ENCODE measurements at regions not wholly inside any gene's neighbourhood (a gene's known extent, or its start where the extent isn't known, plus 50 kb on each side); places are given as distances from the start of the nearest gene placed in this dataset.

GRCh38 chr2:199707593-199708185, 143.3 kb downstream of the FTCDNL1 start:
- DNase-seq (ENCODE audit: low read depth in 2 of 2) = no peak

GRCh38 chr2:199705538-199705937, 145.5 kb downstream of the FTCDNL1 start:
- no peak for DNase-seq (ENCODE audit: low read depth in 2 of 2)

DNA sequence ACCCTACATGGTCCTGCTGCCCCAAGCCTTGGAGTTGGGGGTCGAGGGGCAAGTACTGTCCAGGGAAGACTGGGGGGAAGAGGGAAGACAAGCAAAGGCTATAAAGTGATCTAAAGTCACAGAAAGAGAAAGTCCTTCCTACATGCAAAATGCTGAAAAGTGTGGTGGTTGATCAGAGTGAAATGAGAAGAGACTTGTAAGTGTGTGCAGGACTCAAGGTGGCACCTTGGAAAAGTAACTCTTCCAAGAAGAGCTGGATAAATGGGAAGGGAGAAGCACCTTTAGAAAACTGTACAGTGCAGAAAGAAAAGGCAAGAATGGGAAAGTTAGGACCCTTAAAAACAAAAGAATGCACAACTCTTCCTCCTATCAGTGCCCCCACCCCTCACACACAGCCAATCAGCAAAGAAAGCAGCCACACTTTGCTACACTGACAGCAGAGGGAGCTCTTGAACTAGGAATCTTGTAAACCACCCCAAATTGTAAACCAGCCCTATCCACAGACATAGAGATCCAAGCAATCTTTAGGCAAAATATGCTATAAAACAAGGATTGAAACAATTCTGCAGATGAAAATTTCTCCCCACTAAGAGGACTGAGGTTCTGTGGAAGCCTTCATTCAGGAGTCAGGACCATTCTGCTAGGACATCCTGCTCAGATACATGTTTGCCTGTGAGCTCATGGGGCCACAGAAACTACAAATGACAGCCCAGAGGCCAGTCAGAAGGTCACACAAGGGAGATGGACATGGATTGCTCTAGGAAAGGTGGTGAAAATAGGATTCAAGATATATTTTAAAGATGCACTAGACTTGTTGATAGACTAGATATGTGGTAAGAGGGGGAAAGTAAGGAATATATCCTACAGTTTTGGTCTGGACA, 146.4 kb downstream of the FTCDNL1 start:
- no peak for DNase-seq (ENCODE audit: low read depth in 2 of 2)

- no peak for DNase-seq (ENCODE audit: low read depth in 2 of 2)
Measured at GRCh38 chr2:199703199-199703598, 147.8 kb downstream of the FTCDNL1 start.

DNA sequence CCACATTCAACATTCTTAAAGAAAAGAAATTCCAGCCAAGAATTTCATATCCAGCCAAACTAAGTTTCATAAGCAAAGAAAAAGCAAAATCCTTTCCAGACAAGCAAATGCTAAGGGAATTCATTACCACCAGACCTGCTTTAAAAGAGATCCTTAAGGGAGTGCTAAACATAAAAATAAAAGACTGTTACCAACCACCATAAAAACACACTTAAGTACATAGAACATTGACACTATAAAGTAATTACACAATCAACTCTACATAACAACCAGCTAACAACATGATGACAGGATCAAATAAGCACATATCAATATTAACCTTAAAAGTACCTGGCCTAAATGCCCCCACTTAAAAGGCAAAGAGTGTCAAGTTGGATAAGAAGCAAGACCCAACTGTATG, 153.5 kb downstream of the FTCDNL1 start:
- DNase-seq (ENCODE audit: low read depth in 2 of 2) = no peak

DNA sequence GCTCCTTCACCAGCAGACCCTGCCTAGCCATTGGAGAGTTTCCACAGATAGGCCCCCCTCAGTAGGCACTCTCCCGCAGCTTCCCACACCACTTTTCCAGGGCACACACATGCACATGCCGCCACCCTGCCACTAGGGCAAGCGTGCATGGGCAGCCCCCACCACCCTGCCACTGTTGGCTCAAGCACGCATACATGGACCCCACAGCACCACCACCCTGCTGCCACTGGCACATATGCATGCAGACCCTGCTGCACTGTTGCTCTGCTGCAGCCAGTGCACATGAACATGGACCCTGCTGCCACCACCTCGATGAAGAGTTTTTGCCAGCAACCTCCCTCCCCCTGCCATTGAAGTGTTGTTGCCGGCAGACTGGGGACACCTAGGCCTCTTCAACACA, 154.9 kb downstream of the FTCDNL1 start:
- no peak for DNase-seq (ENCODE audit: low read depth in 2 of 2)

DNA sequence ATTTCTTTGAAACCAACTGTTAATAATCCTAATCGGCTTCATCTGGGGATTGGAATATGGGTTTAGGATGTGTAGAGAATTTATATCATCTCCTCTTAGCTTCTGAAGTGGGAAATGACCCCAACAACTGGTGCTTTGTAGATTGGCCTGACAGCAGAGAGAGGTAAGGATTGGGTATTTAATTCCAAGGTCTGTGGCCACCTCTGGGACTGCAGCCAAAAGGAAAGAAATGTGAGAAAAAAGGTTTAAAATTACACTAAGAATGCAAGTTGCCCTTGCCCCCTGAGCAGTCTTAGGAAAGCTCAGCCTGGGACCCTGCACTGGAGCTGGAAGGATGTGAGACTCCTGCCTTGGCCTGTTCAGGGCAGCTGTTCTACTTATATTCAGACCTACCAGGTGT, 157.1 kb downstream of the FTCDNL1 start:
- no peak for DNase-seq (ENCODE audit: low read depth in 2 of 2)

GRCh38 chr2:199692489-199692888, 158.5 kb downstream of the FTCDNL1 start:
- DNase-seq (ENCODE audit: low read depth in 2 of 2) = no peak

GRCh38 chr2:199690225-199690624, 160.8 kb downstream of the FTCDNL1 start:
- DNase-seq (ENCODE audit: low read depth in 2 of 2) = no peak

- DNase-seq (ENCODE audit: low read depth in 2 of 2) = no peak
Measured at GRCh38 chr2:199685669-199686068, 165.3 kb downstream of the FTCDNL1 start.

DNA sequence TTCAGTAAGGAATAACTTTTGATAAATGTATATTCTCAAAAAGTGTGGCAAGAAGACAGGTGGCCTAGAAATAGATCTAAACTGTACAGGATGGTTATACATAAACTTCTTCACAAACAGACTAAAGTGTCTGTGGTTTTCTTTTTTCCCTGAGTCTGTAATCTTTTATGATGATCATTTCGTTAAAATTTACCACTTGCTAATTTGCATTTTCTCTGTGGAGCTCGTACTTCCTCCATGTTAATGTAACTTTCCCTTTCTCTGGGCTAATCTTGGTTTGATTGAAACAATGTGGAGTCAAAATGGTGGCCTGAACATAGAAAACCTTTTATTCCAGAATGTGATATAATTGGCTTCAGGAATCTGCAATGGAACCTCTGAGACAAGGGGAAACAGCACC, 166.2 kb downstream of the FTCDNL1 start:
- no peak for DNase-seq (ENCODE audit: low read depth in 2 of 2)

- DNase-seq (ENCODE audit: low read depth in 2 of 2) = no peak
Measured at GRCh38 chr2:199684168-199684567, 166.8 kb downstream of the FTCDNL1 start.

DNA sequence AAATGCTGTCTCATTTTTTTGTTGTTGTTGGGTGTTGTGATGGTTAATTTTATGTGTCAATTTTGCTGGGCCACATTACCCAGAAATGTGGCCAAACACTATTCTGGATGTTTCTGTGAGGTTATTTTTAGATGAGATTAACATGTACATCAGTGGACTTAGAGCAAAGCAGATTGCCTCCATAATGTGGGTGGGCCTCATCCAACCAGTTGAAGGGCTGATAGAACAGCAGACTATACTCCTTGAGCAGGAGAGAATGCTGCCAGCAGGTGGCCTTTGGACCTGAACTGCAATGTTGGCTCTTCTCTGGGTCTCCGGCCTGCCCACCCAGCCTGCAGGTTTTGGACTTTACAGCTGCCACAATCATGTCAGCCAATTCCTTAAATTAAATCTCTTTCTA, 169.0 kb downstream of the FTCDNL1 start:
- DNase-seq (ENCODE audit: low read depth in 2 of 2) = no peak

- no peak for DNase-seq (ENCODE audit: low read depth in 2 of 2)
Measured at GRCh38 chr2:199680482-199680881, 170.5 kb downstream of the FTCDNL1 start.

DNA sequence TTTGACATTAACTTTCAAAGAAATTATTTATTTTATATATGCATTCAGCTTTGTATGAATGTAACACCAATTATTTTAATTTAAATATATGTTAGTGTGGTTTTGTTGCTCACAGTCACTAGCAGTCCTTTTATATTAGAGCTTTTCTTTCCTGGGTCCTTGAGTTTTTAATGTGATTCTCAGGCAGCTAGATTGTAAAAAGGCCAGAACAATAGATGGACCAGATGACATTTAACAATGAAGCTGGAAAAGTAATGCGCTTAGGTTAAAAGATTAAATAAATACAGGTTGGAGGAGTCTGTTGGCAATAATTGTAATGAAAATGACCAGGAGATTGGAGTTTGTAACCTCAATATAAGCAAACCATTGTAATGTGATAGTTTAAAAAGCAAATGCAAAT, 171.1 kb downstream of the FTCDNL1 start:
- DNase-seq (ENCODE audit: low read depth in 2 of 2) = no peak

GRCh38 chr2:199677881-199678280, 173.1 kb downstream of the FTCDNL1 start:
- DNase-seq (ENCODE audit: low read depth in 2 of 2) = no peak

DNA sequence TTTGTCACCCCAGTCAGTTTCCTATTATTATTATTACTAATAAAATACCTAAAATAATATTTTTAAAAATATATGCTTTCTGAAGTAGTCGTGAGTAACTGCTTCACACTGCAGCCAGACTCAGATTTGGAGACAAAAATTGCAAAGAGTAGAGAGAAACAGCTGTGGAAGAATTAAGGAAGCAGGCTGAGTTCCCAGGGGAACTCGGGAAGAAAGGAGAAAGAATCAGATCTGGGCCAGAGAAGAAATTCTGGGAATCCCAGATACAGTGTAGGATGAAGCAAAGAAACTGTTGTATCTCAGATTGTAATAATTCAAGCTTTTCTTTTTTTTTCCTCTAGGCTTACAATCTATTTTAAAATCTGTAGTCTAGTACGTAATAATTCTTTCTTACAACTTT, 182.3 kb downstream of the FTCDNL1 start:
- no peak for DNase-seq (ENCODE audit: low read depth in 2 of 2)

DNA sequence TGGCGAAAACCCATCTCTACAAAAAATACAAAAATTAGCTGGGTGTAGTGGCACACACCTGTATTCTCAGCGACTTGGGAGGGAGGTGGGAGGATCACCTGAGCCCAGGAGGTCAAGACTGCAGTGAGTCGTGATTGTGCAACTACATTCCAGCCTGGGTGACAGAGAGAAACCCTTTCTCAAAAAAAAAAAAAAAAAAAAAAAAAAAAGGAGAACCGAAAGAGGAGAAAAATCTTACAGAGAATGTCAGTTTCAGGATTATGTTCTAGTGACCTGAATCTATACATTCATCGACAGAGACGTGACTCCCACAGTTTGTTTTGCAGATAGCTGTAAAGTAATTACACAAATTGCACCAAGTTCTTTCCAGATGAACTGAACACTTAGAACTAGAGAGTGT, 187.8 kb downstream of the FTCDNL1 start:
- DNase-seq (ENCODE audit: low read depth in 2 of 2) = no peak

- no peak for DNase-seq (ENCODE audit: low read depth in 2 of 2)
Measured at GRCh38 chr2:199662255-199662654, 188.7 kb downstream of the FTCDNL1 start.

DNA sequence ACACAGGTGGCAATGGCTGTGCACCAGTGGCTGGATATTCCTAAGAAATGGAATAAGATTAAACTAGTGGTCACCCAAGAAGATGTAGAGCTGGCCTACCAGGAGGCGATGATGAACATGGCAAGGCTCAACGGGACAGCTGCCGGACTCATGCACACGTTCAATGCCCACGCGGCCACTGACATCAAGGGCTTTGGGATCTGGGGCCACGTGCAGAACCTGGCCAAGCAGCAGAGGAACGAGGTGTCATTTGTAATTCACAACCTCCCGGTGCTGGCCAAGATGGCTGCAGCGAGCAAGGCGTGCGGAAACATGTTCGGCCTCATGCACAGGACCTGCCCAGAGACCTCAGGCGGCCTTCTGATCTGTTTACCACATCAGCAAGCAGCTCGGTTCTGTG, 190.8 kb downstream of the FTCDNL1 start:
- DNase-seq (ENCODE audit: low read depth in 2 of 2) = no peak

DNA sequence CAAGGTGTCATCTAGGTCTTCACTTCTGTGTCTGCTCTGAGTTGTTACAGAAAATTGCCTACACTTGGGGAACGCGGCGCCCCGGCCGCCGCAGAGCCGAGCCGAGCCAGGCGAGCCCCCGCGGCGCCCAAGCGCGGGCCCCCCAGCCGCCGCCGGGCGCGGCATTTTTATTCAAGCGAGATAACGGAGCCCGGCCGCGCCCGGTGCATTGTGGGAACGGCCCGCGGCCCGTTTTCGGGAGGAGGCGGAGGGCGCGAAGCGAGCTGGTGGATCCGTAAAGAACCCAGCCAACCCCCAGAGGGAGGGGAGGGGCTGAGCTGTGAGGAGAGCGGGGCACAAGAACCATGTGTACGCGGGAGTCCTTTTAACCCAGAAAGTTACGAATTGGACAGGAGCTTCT, 191.8 kb downstream of the FTCDNL1 start:
- peak; percentile 0 to 3 for DNase-seq (ENCODE audit: low read depth in 2 of 2)

- DNase-seq (ENCODE audit: low read depth in 2 of 2) = no peak
Measured at GRCh38 chr2:199646439-199646838, 188.7 kb upstream of the SATB2 start.

DNA sequence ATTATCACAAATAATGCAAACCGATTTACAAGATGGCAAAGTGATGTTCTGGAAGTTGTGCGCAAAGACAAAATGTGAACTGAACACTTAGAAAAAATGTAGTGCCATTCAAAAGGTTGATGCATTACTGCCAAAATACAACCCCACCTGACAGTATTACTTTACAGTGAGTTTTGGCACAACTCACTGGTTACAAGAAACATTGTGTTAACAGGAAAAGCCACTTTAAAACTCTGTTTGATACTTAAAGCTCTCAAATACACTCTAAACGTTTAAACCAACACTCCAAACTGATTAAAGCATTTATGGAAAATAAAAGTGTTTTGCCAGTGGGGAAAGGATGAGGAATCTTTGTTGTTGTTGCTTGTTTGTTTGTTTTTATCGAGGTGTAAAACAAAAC, 173.4 kb upstream of the SATB2 start:
- DNase-seq (ENCODE audit: low read depth in 2 of 2) = no peak

- no peak for DNase-seq (ENCODE audit: low read depth in 2 of 2)
Measured at GRCh38 chr2:199629301-199629700, 171.6 kb upstream of the SATB2 start.
